ENCODE measurements at regions not wholly inside any gene's neighbourhood (a gene's known extent, or its start where the extent isn't known, plus 50 kb on each side); places are given as distances from the start of the nearest gene placed in this dataset.

GRCh38 chr3:109569135-109569846 is 231.9 kb upstream of the DPPA4 start:
- no peak for DNase-seq (ENCODE audit: low read depth)
- H3K4me3 ChIP-seq (ENCODE audit: low read length), result no peak overlapping the region
- no peak for TF ChIP-seq CTCF (conservative IDR thresholded peaks at IDR 0.05; ENCODE audit: low read depth, low read length)

DNA sequence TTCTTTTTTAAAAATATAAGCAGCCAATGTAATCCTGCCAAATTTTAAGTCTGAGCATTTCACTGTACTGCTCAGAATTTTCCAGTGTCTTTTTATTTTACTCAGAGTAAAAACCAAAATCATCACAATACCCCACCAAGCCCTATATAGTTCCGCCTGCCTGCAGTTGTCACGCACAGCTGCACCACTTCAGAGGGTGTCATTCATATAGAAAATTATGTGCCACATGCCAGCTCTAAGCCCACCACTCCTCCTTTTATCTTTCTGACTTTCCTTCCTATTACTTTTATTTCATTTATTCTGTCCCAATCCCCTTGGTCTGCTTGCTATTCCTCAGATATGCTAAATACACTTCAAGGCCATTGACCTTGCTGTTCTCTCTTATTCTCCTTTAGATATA is 233.1 kb upstream of the DPPA4 start:
- TF ChIP-seq CTCF (conservative IDR thresholded peaks at IDR 0.05; ENCODE audit: low read depth, low read length), result no peak
- H3K4me3 ChIP-seq (ENCODE audit: low read length), result no peak overlapping the region
- no peak for DNase-seq (ENCODE audit: low read depth)

- no peak overlapping the region for H3K4me3 ChIP-seq (ENCODE audit: low read length)
- no peak for DNase-seq (ENCODE audit: low read depth)
- TF ChIP-seq CTCF (conservative IDR thresholded peaks at IDR 0.05; ENCODE audit: low read depth, low read length), result no peak
Observed at GRCh38 chr3:109572301-109572700, 235.0 kb upstream of the DPPA4 start.

DNA sequence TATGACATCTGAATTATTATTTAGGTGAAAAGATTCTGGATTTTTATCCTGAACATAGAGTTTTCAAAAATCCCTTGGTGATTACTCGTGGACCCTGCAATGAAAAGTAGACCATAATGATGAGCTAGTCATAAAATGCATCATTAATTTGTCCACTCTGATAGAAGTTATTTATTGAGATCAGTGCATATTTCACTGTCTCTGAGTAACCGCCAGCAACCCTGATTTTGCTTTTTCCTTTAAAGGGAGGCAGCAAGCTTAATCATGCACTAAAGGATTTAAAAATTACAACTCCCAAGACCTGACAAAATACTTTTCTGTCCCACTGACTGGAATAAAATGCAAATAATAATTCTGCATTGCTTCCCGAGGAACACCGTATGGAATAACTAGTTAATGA is 259.6 kb upstream of the DPPA4 start:
- no peak for DNase-seq (ENCODE audit: low read depth)
- no peak for TF ChIP-seq CTCF (conservative IDR thresholded peaks at IDR 0.05; ENCODE audit: low read depth, low read length)
- H3K4me3 ChIP-seq (ENCODE audit: low read length), result no peak overlapping the region

DNA sequence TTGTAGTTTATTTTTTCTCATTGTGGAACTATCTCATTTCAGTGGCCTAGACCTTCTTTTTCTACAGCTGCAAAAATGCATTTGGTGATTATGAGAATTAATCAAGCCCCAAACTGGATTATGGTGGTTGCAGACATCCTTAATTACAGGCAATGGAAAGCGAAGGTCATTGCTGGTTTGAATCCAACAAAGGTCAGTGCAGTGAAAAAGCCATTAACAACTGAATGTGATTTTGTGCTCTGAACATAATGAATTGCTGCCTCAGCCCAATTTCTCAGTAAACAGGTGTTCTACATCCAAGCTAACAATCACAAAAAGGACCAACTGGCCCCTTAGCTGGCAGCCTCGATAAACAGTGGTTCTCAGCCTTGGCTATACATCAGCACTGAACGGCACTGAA is 260.1 kb upstream of the DPPA4 start:
- no peak for DNase-seq (ENCODE audit: low read depth)
- H3K4me3 ChIP-seq (ENCODE audit: low read length), result no peak overlapping the region
- TF ChIP-seq CTCF (conservative IDR thresholded peaks at IDR 0.05; ENCODE audit: low read depth, low read length), result no peak

GRCh38 chr3:109607897-109608296 is 270.6 kb upstream of the DPPA4 start:
- TF ChIP-seq CTCF (conservative IDR thresholded peaks at IDR 0.05; ENCODE audit: low read depth, low read length), result no peak
- no peak overlapping the region for H3K4me3 ChIP-seq (ENCODE audit: low read length)
- DNase-seq (ENCODE audit: low read depth), result no peak

DNA sequence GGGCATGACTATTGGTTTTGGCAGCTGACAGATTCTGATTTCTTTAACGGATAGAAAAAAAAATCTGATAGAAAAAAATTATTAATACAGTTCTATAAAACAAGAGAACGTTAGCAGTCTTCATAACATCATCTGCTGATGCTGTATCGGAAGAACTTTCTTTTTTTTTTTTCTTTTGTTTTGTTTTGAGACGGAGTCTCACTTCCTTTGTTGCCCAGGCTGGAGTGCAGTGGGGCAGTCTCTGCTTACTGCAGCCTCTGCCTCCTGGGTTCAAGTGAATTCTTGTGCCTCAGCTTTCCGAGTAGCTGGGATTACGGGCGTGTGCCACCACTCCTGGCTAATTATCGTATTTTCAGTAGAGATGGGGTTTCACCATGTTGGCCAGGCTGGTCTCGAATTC is 271.2 kb upstream of the DPPA4 start:
- no peak for DNase-seq (ENCODE audit: low read depth)
- no peak overlapping the region for H3K4me3 ChIP-seq (ENCODE audit: low read length)
- TF ChIP-seq CTCF (conservative IDR thresholded peaks at IDR 0.05; ENCODE audit: low read depth, low read length), result no peak
